B cell (primary cell): ENCODE measurements at regions not wholly inside any gene's neighbourhood (a gene's known extent, or its start where the extent isn't known, plus 50 kb on each side); places are given as distances from the start of the nearest gene placed in this dataset.

Experiments used
- ATAC-seq: fragments of 200-7000 bp; cut with Tn5 transposase; one replicate; pipeline ENCODE4 v1.10.0; 2021; ENCODE audit warnings: low read depth, mild to moderate bottlenecking, moderate number of reproducible peaks, moderate library complexity
- CTCF ChIA-PET: fragments of 350-600 bp; sonication (Branson Sonifier 250); formaldehyde crosslinking; loops from one replicate; lab custom pipeline; 2021; ENCODE audit warnings: antibody characterized with exemption, inconsistent platforms; lab: Charles Lee
- POLR2A ChIA-PET: fragments of 350-600 bp; sonication (Branson Sonifier 250); formaldehyde crosslinking; loops from one replicate; lab custom pipeline; 2021; ENCODE audit warnings: antibody characterized with exemption; lab: Charles Lee
- DNase-seq: peaks from one replicate; pipeline ENCODE4 v3.0.0; 2013
- H2AFZ ChIP-seq: 2 replicates; pipeline ENCODE4 v1.6.1; 2012; ENCODE audit warnings: mild to moderate bottlenecking, low read depth, low read length; ENCODE audit not compliant: insufficient read depth, poor library complexity, severe bottlenecking
- H3K27ac ChIP-seq, 2 donors: 1 replicate in 1 of 2; 2 replicates in 1 of 2; pipeline ENCODE4 v1.5.1; 2012 to 2013; ENCODE audit warnings: low read length in 2 of 2, mild to moderate bottlenecking in 2 of 2, moderate library complexity in 1 of 2
- H3K27me3 ChIP-seq, 4 experiments: fragments of 200-600 bp in 1 of 4; sonication (generic) in 1 of 4; replicated peaks in 1 of 4; 1 replicate in 2 of 4; 2 replicates in 2 of 4; pipeline versions ENCODE4 v1.6.1 to v1.7.0; 2013 to 2016; ENCODE audit warnings: low read length in 3 of 4, mild to moderate bottlenecking in 2 of 4, mixed read lengths in 1 of 4, moderate library complexity in 1 of 4; ENCODE audit not compliant: insufficient read depth in 4 of 4, control insufficient read depth in 3 of 4; ENCODE audit errors: control extremely low read depth in 1 of 4
- H3K36me3 ChIP-seq, 2 experiments: replicated peaks in 1 of 2; 1 replicate in 1 of 2; 2 replicates in 1 of 2; pipeline versions ENCODE4 v1.6.1 to v1.7.1; 2013; ENCODE audit warnings: low read length in 1 of 2; ENCODE audit not compliant: insufficient read depth in 2 of 2, control insufficient read depth in 1 of 2; ENCODE audit errors: control extremely low read depth in 1 of 2, extremely low read depth in 1 of 2
- H3K4me1 ChIP-seq, 2 donors: fragments of 200-600 bp in 1 of 2; sonication (generic) in 1 of 2; 1 replicate in 1 of 2; 2 replicates in 1 of 2; pipeline versions ENCODE4 v1.5.1 to v1.6.1; 2013 to 2017; ENCODE audit warnings: low read length in 2 of 2; ENCODE audit not compliant: control insufficient read depth in 2 of 2, insufficient read depth in 2 of 2
- H3K4me2 ChIP-seq: replicated peaks from 2 replicates; pipeline ENCODE3; 2012; ENCODE audit warnings: mild to moderate bottlenecking, low read depth, low read length; ENCODE audit not compliant: poor library complexity, severe bottlenecking
- H3K4me3 ChIP-seq, 5 experiments: fragments of 200-600 bp in 1 of 5; sonication (generic) in 1 of 5; 1 replicate in 3 of 5; 2 replicates in 2 of 5; pipeline versions ENCODE4 v1.5.1 to v1.7.0; 2011 to 2016; ENCODE audit warnings: low read length in 4 of 5, mild to moderate bottlenecking in 4 of 5, low read depth in 2 of 5, control low read depth in 1 of 5, moderate library complexity in 1 of 5; ENCODE audit not compliant: insufficient read depth in 1 of 5; ENCODE audit errors: control extremely low read depth in 1 of 5, extremely low read depth in 1 of 5
- H3K79me2 ChIP-seq: fragments of 200-600 bp; sonication (generic); one replicate; pipeline ENCODE4 v1.6.0; 2016; ENCODE audit warnings: low read length; ENCODE audit not compliant: control insufficient read depth, insufficient read depth
- H3K9ac ChIP-seq: fragments of 200-600 bp; sonication (generic); 2 replicates; pipeline ENCODE4 v1.6.1; 2017; ENCODE audit warnings: mild to moderate bottlenecking, low read length, moderate library complexity
- H3K9me3 ChIP-seq, 3 donors: one replicate each; pipeline versions ENCODE4 v1.6.1 to v1.7.1; 2013; ENCODE audit warnings: low read length in 2 of 3; ENCODE audit not compliant: control insufficient read depth in 2 of 3, insufficient read depth in 1 of 3; ENCODE audit errors: control extremely low read depth in 1 of 3
- H4K20me1 ChIP-seq: 2 replicates; pipeline ENCODE4 v1.6.0; 2012; ENCODE audit warnings: mild to moderate bottlenecking, low read length; ENCODE audit not compliant: insufficient read depth, control insufficient read depth, poor library complexity, severe bottlenecking
- H3K27ac Mint-ChIP-seq: one replicate; pipeline ENCODE4 v1.8.0; 2021; ENCODE audit warnings: mixed read lengths
- H3K27me3 Mint-ChIP-seq: one replicate; pipeline ENCODE4 v1.8.0; 2021; ENCODE audit warnings: mixed read lengths
- H3K4me1 Mint-ChIP-seq: one replicate; pipeline ENCODE4 v1.8.0; 2021; ENCODE audit warnings: mixed read lengths
- H3K4me3 Mint-ChIP-seq: one replicate; pipeline ENCODE4 v1.8.0; 2021; ENCODE audit warnings: mixed read lengths
- H3K9me3 Mint-ChIP-seq: one replicate; pipeline ENCODE4 v1.8.0; 2022; ENCODE audit warnings: mixed read lengths; ENCODE audit not compliant: insufficient read depth
- EZH2 ChIP-seq: IDR thresholded peaks from 2 replicates; pipeline ENCODE4 v1.6.1; 2012; ENCODE audit warnings: borderline replicate concordance, low read depth, mild to moderate bottlenecking, moderate library complexity, low read length; ENCODE audit not compliant: insufficient read depth, poor library complexity, severe bottlenecking
- WGBS: methylation state at CpG from one replicate; pipeline ENCODE4 v1.1.5; 2013; ENCODE audit warnings: missing lambda C conversion rate; ENCODE audit not compliant: insufficient coverage; 5-methylcytosine and 5-hydroxymethylcytosine counted together
- intact Hi-C: fragments of 100-400 bp; cut with micrococcal nuclease; formaldehyde crosslinking; loops from one replicate; pipeline ENCODE4 v1.10.0; 2022
- TF ChIP-seq, protein P1 (sequence below): fragments of 200-600 bp; IDR thresholded peaks from one replicate; pipeline ENCODE4 v1.8.0; 2022; ENCODE audit warnings: antibody characterized with exemption, mild to moderate bottlenecking

GRCh38 chr9:28155671-28156070, 582.4 kb upstream of the C9orf72 start:
- H3K9ac ChIP-seq = no peak overlapping the region
- H3K4me2 ChIP-seq = no peak overlapping the region
- intact Hi-C loops = no loop called here
- ChIA-PET POLR2A (no interaction called here), CTCF (no interaction called here)
- H3K27ac ChIP-seq = no peak overlapping the region
- H3K4me3 Mint-ChIP-seq = no peak overlapping the region
- H3K27me3 ChIP-seq = no peaks in the 10 kb centered on the region
- TF ChIP-seq, protein P1, sequence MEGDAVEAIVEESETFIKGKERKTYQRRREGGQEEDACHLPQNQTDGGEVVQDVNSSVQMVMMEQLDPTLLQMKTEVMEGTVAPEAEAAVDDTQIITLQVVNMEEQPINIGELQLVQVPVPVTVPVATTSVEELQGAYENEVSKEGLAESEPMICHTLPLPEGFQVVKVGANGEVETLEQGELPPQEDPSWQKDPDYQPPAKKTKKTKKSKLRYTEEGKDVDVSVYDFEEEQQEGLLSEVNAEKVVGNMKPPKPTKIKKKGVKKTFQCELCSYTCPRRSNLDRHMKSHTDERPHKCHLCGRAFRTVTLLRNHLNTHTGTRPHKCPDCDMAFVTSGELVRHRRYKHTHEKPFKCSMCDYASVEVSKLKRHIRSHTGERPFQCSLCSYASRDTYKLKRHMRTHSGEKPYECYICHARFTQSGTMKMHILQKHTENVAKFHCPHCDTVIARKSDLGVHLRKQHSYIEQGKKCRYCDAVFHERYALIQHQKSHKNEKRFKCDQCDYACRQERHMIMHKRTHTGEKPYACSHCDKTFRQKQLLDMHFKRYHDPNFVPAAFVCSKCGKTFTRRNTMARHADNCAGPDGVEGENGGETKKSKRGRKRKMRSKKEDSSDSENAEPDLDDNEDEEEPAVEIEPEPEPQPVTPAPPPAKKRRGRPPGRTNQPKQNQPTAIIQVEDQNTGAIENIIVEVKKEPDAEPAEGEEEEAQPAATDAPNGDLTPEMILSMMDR = no peak
- no peak for TF ChIP-seq EZH2
- H3K27ac Mint-ChIP-seq = no peak overlapping the region
- ATAC-seq (no peak), DNase-seq (no peak)
- no peaks in the 10 kb centered on the region for H3K9me3 Mint-ChIP-seq
- H3K79me2 ChIP-seq = no peaks in the 10 kb centered on the region
- no CpG with 5 or more reads among the region's 2 CpGs for WGBS
- H3K36me3 ChIP-seq = no peaks in the 10 kb centered on the region
- H3K4me1 ChIP-seq = no peaks in the 10 kb centered on the region
- peaks cover 0 to 7% (median 0%) of the 10 kb centered on the region in 3 donors for H3K9me3 ChIP-seq
- H3K27me3 Mint-ChIP-seq = no peaks in the 10 kb centered on the region
- no peak overlapping the region for H2AFZ ChIP-seq
- no peaks in the 10 kb centered on the region for H3K4me1 Mint-ChIP-seq
- no peak overlapping the region for H3K4me3 ChIP-seq
- H4K20me1 ChIP-seq = no peaks in the 10 kb centered on the region

GRCh38 chr9:28158451-28158850, 585.2 kb upstream of the C9orf72 start:
- no peaks in the 10 kb centered on the region for H3K4me1 ChIP-seq
- H3K79me2 ChIP-seq = no peaks in the 10 kb centered on the region
- no peaks in the 10 kb centered on the region for H4K20me1 ChIP-seq
- peaks cover 0 to 7% (median 0%) of the 10 kb centered on the region in 3 donors for H3K9me3 ChIP-seq
- no peak overlapping the region for H3K4me3 ChIP-seq
- Mint-ChIP-seq H3K27ac (no peak overlapping the region), H3K9me3 (no peaks in the 10 kb centered on the region), H3K4me3 (no peak overlapping the region), H3K4me1 (no peaks in the 10 kb centered on the region), H3K27me3 (no peaks in the 10 kb centered on the region)
- TF ChIP-seq, protein P1 = no peak
- no peak for TF ChIP-seq EZH2
- no peak overlapping the region for H2AFZ ChIP-seq
- POLR2A ChIA-PET = no interaction called here
- no peak overlapping the region for H3K27ac ChIP-seq
- CTCF ChIA-PET = no interaction called here
- DNase-seq = no peak
- H3K4me2 ChIP-seq = no peak overlapping the region
- no peaks in the 10 kb centered on the region for H3K36me3 ChIP-seq
- no peaks in the 10 kb centered on the region for H3K27me3 ChIP-seq
- intact Hi-C loops = no loop called here
- no CpG with 5 or more reads among the region's 1 CpG for WGBS
- H3K9ac ChIP-seq = no peak overlapping the region
- no peak for ATAC-seq
